ENCODE measurements at regions not wholly inside any gene's neighbourhood (a gene's known extent, or its start where the extent isn't known, plus 50 kb on each side); places are given as distances from the start of the nearest gene placed in this dataset.

DNA sequence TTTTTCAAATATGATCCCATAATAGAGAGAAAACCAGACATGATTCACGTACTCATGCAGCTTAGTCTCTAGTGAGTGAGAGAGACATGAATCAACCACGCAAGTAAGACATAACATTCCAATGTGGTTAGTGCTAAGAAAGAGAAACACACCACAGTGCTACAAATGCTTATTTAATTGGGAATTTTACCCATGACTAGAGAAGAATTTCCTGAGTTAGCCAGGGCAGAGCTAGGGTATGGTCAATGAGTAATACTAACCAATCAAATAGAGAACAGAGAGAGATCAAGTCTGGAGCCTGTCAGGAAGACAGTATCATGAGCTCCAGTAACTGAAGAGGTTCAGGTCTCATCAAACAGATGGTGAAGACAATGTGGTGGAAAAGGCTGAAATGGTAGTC lies 495.2 kb downstream of the PDGFC start (continued):
- TF ChIP-seq, protein P1, sequence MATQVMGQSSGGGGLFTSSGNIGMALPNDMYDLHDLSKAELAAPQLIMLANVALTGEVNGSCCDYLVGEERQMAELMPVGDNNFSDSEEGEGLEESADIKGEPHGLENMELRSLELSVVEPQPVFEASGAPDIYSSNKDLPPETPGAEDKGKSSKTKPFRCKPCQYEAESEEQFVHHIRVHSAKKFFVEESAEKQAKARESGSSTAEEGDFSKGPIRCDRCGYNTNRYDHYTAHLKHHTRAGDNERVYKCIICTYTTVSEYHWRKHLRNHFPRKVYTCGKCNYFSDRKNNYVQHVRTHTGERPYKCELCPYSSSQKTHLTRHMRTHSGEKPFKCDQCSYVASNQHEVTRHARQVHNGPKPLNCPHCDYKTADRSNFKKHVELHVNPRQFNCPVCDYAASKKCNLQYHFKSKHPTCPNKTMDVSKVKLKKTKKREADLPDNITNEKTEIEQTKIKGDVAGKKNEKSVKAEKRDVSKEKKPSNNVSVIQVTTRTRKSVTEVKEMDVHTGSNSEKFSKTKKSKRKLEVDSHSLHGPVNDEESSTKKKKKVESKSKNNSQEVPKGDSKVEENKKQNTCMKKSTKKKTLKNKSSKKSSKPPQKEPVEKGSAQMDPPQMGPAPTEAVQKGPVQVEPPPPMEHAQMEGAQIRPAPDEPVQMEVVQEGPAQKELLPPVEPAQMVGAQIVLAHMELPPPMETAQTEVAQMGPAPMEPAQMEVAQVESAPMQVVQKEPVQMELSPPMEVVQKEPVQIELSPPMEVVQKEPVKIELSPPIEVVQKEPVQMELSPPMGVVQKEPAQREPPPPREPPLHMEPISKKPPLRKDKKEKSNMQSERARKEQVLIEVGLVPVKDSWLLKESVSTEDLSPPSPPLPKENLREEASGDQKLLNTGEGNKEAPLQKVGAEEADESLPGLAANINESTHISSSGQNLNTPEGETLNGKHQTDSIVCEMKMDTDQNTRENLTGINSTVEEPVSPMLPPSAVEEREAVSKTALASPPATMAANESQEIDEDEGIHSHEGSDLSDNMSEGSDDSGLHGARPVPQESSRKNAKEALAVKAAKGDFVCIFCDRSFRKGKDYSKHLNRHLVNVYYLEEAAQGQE (IDR thresholded peaks at IDR 0.05; ENCODE audit: unreplicated experiment) = no peak
- no peak for TF ChIP-seq ZNF114 (CRISPR knock-in tag; IDR thresholded peaks at IDR 0.05)

DNA sequence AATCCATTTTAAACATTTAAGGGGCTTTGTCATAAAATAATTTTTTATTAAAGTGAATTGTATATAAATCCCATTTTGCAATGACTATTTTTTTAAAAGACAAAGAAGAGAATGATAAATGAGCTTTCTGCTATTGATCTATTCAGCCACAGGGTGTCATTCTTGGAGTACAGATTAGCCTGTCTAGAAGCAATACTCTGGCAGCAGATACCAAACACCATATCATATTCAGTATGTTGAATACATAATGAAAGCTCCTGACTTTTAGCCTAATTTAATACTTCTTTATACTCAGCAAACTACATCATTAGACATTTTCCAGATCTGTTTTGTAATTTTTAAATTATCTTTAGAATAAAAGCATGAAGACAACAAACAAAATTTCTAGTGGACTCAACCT lies 496.3 kb downstream of the PDGFC start:
- no peak overlapping the region for H2AFZ ChIP-seq
- no peaks in the 10 kb centered on the region for H3K36me3 ChIP-seq (ENCODE audit: insufficient read depth)
- H3K4me3 Mint-ChIP-seq = no peak overlapping the region
- H3K4me1 Mint-ChIP-seq = peaks cover 5% of the 10 kb centered on the region
- no peaks in the 10 kb centered on the region for H4K20me1 ChIP-seq (replicated peaks; ENCODE audit: insufficient read depth)
- H3K27ac ChIP-seq (ENCODE audit: low read depth) = no peak overlapping the region
- H3F3A ChIP-seq (replicated peaks; ENCODE audit: low read depth) = no peaks in the 10 kb centered on the region
- H3K27ac Mint-ChIP-seq = no peak overlapping the region
- H3K9me3 Mint-ChIP-seq = no peaks in the 10 kb centered on the region; the same call in 1 of the 3 replicates
- H3K9me2 ChIP-seq (ENCODE audit: insufficient read depth) = peaks cover 6% of the 10 kb centered on the region; the same call in 1 of the 2 replicates
- H3K4me1 ChIP-seq (ENCODE audit: insufficient read depth) = no peaks in the 10 kb centered on the region
- no peak for TF ChIP-seq POLR2AphosphoS5 (IDR thresholded peaks at IDR 0.05; ENCODE audit: low read depth)
- TF ChIP-seq, protein P1 (IDR thresholded peaks at IDR 0.05; ENCODE audit: unreplicated experiment) = no peak
- TF ChIP-seq CREB1 (CRISPR knock-in tag; IDR thresholded peaks at IDR 0.05; ENCODE audit: low read depth) = no peak
- TF ChIP-seq, protein P2, sequence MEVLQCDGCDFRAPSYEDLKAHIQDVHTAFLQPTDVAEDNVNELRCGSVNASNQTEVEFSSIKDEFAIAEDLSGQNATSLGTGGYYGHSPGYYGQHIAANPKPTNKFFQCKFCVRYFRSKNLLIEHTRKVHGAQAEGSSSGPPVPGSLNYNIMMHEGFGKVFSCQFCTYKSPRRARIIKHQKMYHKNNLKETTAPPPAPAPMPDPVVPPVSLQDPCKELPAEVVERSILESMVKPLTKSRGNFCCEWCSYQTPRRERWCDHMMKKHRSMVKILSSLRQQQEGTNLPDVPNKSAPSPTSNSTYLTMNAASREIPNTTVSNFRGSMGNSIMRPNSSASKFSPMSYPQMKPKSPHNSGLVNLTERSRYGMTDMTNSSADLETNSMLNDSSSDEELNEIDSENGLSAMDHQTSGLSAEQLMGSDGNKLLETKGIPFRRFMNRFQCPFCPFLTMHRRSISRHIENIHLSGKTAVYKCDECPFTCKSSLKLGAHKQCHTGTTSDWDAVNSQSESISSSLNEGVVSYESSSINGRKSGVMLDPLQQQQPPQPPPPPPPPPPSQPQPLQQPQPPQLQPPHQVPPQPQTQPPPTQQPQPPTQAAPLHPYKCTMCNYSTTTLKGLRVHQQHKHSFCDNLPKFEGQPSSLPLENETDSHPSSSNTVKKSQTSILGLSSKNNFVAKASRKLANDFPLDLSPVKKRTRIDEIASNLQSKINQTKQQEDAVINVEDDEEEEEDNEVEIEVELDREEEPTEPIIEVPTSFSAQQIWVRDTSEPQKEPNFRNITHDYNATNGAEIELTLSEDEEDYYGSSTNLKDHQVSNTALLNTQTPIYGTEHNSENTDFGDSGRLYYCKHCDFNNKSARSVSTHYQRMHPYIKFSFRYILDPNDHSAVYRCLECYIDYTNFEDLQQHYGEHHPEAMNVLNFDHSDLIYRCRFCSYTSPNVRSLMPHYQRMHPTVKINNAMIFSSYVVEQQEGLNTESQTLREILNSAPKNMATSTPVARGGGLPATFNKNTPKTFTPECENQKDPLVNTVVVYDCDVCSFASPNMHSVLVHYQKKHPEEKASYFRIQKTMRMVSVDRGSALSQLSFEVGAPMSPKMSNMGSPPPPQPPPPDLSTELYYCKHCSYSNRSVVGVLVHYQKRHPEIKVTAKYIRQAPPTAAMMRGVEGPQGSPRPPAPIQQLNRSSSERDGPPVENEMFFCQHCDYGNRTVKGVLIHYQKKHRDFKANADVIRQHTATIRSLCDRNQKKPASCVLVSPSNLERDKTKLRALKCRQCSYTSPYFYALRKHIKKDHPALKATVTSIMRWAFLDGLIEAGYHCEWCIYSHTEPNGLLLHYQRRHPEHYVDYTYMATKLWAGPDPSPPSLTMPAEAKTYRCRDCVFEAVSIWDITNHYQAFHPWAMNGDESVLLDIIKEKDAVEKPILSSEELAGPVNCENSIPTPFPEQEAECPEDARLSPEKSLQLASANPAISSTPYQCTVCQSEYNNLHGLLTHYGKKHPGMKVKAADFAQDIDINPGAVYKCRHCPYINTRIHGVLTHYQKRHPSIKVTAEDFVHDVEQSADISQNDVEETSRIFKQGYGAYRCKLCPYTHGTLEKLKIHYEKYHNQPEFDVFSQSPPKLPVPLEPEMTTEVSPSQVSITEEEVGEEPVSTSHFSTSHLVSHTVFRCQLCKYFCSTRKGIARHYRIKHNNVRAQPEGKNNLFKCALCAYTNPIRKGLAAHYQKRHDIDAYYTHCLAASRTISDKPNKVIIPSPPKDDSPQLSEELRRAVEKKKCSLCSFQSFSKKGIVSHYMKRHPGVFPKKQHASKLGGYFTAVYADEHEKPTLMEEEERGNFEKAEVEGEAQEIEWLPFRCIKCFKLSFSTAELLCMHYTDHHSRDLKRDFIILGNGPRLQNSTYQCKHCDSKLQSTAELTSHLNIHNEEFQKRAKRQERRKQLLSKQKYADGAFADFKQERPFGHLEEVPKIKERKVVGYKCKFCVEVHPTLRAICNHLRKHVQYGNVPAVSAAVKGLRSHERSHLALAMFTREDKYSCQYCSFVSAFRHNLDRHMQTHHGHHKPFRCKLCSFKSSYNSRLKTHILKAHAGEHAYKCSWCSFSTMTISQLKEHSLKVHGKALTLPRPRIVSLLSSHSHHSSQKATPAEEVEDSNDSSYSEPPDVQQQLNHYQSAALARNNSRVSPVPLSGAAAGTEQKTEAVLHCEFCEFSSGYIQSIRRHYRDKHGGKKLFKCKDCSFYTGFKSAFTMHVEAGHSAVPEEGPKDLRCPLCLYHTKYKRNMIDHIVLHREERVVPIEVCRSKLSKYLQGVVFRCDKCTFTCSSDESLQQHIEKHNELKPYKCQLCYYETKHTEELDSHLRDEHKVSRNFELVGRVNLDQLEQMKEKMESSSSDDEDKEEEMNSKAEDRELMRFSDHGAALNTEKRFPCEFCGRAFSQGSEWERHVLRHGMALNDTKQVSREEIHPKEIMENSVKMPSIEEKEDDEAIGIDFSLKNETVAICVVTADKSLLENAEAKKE (CRISPR knock-in tag; IDR thresholded peaks at IDR 0.05) = no peak
- TF ChIP-seq, protein P3, sequence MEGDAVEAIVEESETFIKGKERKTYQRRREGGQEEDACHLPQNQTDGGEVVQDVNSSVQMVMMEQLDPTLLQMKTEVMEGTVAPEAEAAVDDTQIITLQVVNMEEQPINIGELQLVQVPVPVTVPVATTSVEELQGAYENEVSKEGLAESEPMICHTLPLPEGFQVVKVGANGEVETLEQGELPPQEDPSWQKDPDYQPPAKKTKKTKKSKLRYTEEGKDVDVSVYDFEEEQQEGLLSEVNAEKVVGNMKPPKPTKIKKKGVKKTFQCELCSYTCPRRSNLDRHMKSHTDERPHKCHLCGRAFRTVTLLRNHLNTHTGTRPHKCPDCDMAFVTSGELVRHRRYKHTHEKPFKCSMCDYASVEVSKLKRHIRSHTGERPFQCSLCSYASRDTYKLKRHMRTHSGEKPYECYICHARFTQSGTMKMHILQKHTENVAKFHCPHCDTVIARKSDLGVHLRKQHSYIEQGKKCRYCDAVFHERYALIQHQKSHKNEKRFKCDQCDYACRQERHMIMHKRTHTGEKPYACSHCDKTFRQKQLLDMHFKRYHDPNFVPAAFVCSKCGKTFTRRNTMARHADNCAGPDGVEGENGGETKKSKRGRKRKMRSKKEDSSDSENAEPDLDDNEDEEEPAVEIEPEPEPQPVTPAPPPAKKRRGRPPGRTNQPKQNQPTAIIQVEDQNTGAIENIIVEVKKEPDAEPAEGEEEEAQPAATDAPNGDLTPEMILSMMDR (conservative IDR thresholded peaks at IDR 0.05; ENCODE audit: low read depth in 2 of 2) = peak; percentile 45 to 46
- H3K27me3 Mint-ChIP-seq (ENCODE audit: insufficient read depth, low read depth, poor library complexity) = peaks cover 4% of the 10 kb centered on the region
- DNase-seq (ENCODE audit: low spot score) (no peak), ATAC-seq (no peak)
- H3K27me3 ChIP-seq (ENCODE audit: insufficient read depth) = no peaks in the 10 kb centered on the region
- no peak overlapping the region for H3K4me2 ChIP-seq
- no peaks in the 10 kb centered on the region for H3K36me3 Mint-ChIP-seq (ENCODE audit: low read depth)
- H3K79me2 ChIP-seq (replicated peaks; ENCODE audit: insufficient read depth) = no peaks in the 10 kb centered on the region
- H3K4me3 ChIP-seq = no peak overlapping the region

Measured in GM23338 (cell line).